MM.1S (cell line): ENCODE measurements at regions not wholly inside any gene's neighbourhood (a gene's known extent, or its start where the extent isn't known, plus 50 kb on each side); places are given as distances from the start of the nearest gene placed in this dataset.

Experiments
- DNase-seq: peaks from one replicate; pipeline ENCODE4 v3.0.0-alpha.2; 2015
- H2AFZ ChIP-seq: fragments of 300-600 bp; sonication (generic); 2 replicates; pipeline ENCODE4 v1.6.0; 2016; ENCODE audit warnings: antibody characterized with exemption, low read length
- H3F3A ChIP-seq: fragments of 300-600 bp; sonication (generic); 2 replicates; pipeline ENCODE4 v1.6.1; 2016; ENCODE audit warnings: mild to moderate bottlenecking, antibody characterized with exemption, low read length, moderate library complexity, mixed read lengths; ENCODE audit not compliant: insufficient read depth
- H3K27ac ChIP-seq: fragments of 300-600 bp; sonication (generic); 2 replicates; pipeline ENCODE4 v1.5.1; 2016; ENCODE audit warnings: mild to moderate bottlenecking, low read length
- H3K27me3 ChIP-seq: fragments of 300-600 bp; sonication (generic); replicated peaks from 2 replicates; pipeline ENCODE4 v1.6.0; 2016; ENCODE audit warnings: low read length; ENCODE audit not compliant: insufficient read depth
- H3K36me3 ChIP-seq: fragments of 300-600 bp; sonication (generic); replicated peaks from 2 replicates; pipeline ENCODE4 v1.6.1; 2016; ENCODE audit warnings: mild to moderate bottlenecking, low read length, mixed read lengths; ENCODE audit not compliant: insufficient read depth
- H3K4me1 ChIP-seq: fragments of 300-600 bp; sonication (generic); 2 replicates; pipeline ENCODE4 v1.6.1; 2016; ENCODE audit warnings: low read length, mixed read lengths
- H3K4me2 ChIP-seq: fragments of 300-600 bp; sonication (generic); 2 replicates; pipeline ENCODE4 v1.6.0; 2016; ENCODE audit warnings: low read depth, low read length
- H3K4me3 ChIP-seq: fragments of 300-600 bp; sonication (generic); 2 replicates; pipeline ENCODE4 v1.5.1; 2016; ENCODE audit warnings: low read length, mixed read lengths
- H3K79me2 ChIP-seq: fragments of 300-600 bp; sonication (generic); 2 replicates; pipeline ENCODE4 v1.6.1; 2016; ENCODE audit warnings: mixed run types, low read length, mixed read lengths
- H3K9ac ChIP-seq: fragments of 300-600 bp; sonication (generic); 2 replicates; pipeline ENCODE4 v1.6.1; 2016; ENCODE audit warnings: low read length, mixed read lengths
- H3K9me2 ChIP-seq: fragments of 300-600 bp; sonication (generic); replicated peaks from 2 replicates; pipeline ENCODE4 v1.6.1; 2016; ENCODE audit warnings: mild to moderate bottlenecking, low read length, mixed read lengths; ENCODE audit not compliant: insufficient read depth
- H3K9me3 ChIP-seq: fragments of 300-600 bp; sonication (generic); replicated peaks from 2 replicates; pipeline ENCODE4 v1.6.1; 2016; ENCODE audit warnings: mild to moderate bottlenecking, low read length, mixed read lengths; ENCODE audit not compliant: insufficient read depth
- H4K20me1 ChIP-seq: fragments of 300-600 bp; sonication (generic); 2 replicates; pipeline ENCODE4 v1.6.1; 2016; ENCODE audit warnings: mild to moderate bottlenecking, low read length, moderate library complexity, mixed read lengths; ENCODE audit not compliant: insufficient read depth
- CTCF ChIP-seq: fragments of 300-600 bp; sonication (generic); IDR thresholded peaks from 2 replicates; pipeline ENCODE4 v1.5.1; 2016; ENCODE audit warnings: antibody characterized with exemption, low read length, mixed read lengths
- EZH2 ChIP-seq: fragments of 300-600 bp; sonication (generic); optimal IDR thresholded peaks from 2 replicates; pipeline ENCODE3; 2017; ENCODE audit warnings: low read depth, mild to moderate bottlenecking, antibody characterized with exemption, low read length, mixed read lengths
- EZH2phosphoT487 ChIP-seq: fragments of 300-600 bp; sonication (generic); IDR thresholded peaks from 2 replicates; pipeline ENCODE4 v1.6.1; 2018; ENCODE audit warnings: antibody characterized with exemption, low read length

- Histone ChIP-seq H3K27me3 (no peaks in the 10 kb centered on the region), H3K4me3 (no peak overlapping the region), H3K9me2 (no peaks in the 10 kb centered on the region), H2AFZ (no peak overlapping the region), H3K36me3 (no peaks in the 10 kb centered on the region), H3K27ac (no peak overlapping the region), H3F3A (no peaks in the 10 kb centered on the region), H3K79me2 (no peaks in the 10 kb centered on the region), H3K4me1 (no peaks in the 10 kb centered on the region), H3K4me2 (no peak overlapping the region), H3K9me3 (no peaks in the 10 kb centered on the region), H4K20me1 (no peaks in the 10 kb centered on the region), H3K9ac (no peak overlapping the region)
- no peak for TF ChIP-seq EZH2phosphoT487
- no peak for DNase-seq
Observed at GRCh38 chr11:80129396-80129795, 688.6 kb upstream of the TENM4 start.

- H4K20me1 ChIP-seq: no peaks in the 10 kb centered on the region
- no peak for DNase-seq
- no peaks in the 10 kb centered on the region for H3K27me3 ChIP-seq
- H3K4me2 ChIP-seq: no peak overlapping the region
- TF ChIP-seq EZH2 (no peak), EZH2phosphoT487 (no peak), CTCF (no peak)
- no peaks in the 10 kb centered on the region for H3K9me3 ChIP-seq
- no peak overlapping the region for H3K27ac ChIP-seq
- no peaks in the 10 kb centered on the region for H3K4me1 ChIP-seq
- H3K4me3 ChIP-seq: no peak overlapping the region
- H3K79me2 ChIP-seq: no peaks in the 10 kb centered on the region
- no peak overlapping the region for H3K9ac ChIP-seq
- H3F3A ChIP-seq: no peaks in the 10 kb centered on the region
- no peak overlapping the region for H2AFZ ChIP-seq
- H3K36me3 ChIP-seq: no peaks in the 10 kb centered on the region
- H3K9me2 ChIP-seq: no peaks in the 10 kb centered on the region
Observed at GRCh38 chr11:80122211-80122610, 681.4 kb upstream of the TENM4 start.

- Histone ChIP-seq H3K79me2 (no peaks in the 10 kb centered on the region), H3K4me1 (no peaks in the 10 kb centered on the region), H3K9me2 (no peaks in the 10 kb centered on the region), H2AFZ (no peak overlapping the region), H4K20me1 (no peaks in the 10 kb centered on the region), H3K9me3 (no peaks in the 10 kb centered on the region), H3K9ac (no peak overlapping the region), H3K4me2 (no peak overlapping the region), H3K27me3 (no peaks in the 10 kb centered on the region), H3K36me3 (no peaks in the 10 kb centered on the region), H3K27ac (no peak overlapping the region), H3K4me3 (no peak overlapping the region), H3F3A (no peaks in the 10 kb centered on the region)
- no peak for DNase-seq
- TF ChIP-seq CTCF: no peak
- no peak for TF ChIP-seq EZH2
- TF ChIP-seq EZH2phosphoT487: no peak
Observed at GRCh38 chr11:80118073-80118472, 677.2 kb upstream of the TENM4 start.

- H2AFZ ChIP-seq: no peak overlapping the region
- H3K4me3 ChIP-seq: no peak overlapping the region
- H3K27me3 ChIP-seq: no peaks in the 10 kb centered on the region
- no peak overlapping the region for H3K4me2 ChIP-seq
- no peaks in the 10 kb centered on the region for H3K4me1 ChIP-seq
- no peak for DNase-seq
- H3K9me3 ChIP-seq: no peaks in the 10 kb centered on the region
- no peak overlapping the region for H3K9ac ChIP-seq
- TF ChIP-seq EZH2phosphoT487: no peak
- no peak for TF ChIP-seq EZH2
- TF ChIP-seq CTCF: no peak
- no peaks in the 10 kb centered on the region for H3K9me2 ChIP-seq
- no peaks in the 10 kb centered on the region for H3F3A ChIP-seq
- H3K79me2 ChIP-seq: no peaks in the 10 kb centered on the region
- H3K36me3 ChIP-seq: no peaks in the 10 kb centered on the region
- no peak overlapping the region for H3K27ac ChIP-seq
- H4K20me1 ChIP-seq: no peaks in the 10 kb centered on the region
Observed at GRCh38 chr11:80116796-80117195, 676.0 kb upstream of the TENM4 start.
